GM19463 (cell line): ENCODE measurements at regions not wholly inside any gene's neighbourhood (a gene's known extent, or its start where the extent isn't known, plus 50 kb on each side); places are given as distances from the start of the nearest gene placed in this dataset.
A peak's percentile ranks its signal among the peaks of the same experiment; 100 is the strongest.
"Not testable (repeated sequence)": the region's sequence is repeated elsewhere in the genome, so short reads cannot be mapped to it uniquely, and the experiment has no call there.

ENCODE experiments used
- ATAC-seq: cut with Tn5 transposase; IDR thresholded peaks from one replicate; pipeline ENCODE4 v1.9.1; 2021; ENCODE audit warnings: mild to moderate bottlenecking, moderate library complexity; ENCODE audit not compliant: unreplicated experiment

GRCh38 chr5:87042554-87042953 lies 225.1 kb upstream of the RASA1 start:
- ATAC-seq, result no peak

- ATAC-seq, result no peak
Observed at GRCh38 chr5:87048156-87048555, 219.5 kb upstream of the RASA1 start.

- not testable (repeated sequence) for ATAC-seq
Observed at GRCh38 chr5:87049012-87049411, 218.7 kb upstream of the RASA1 start.

GRCh38 chr5:87051502-87052113 lies 216.1 kb upstream of the RASA1 start:
- no peak for ATAC-seq

GRCh38 chr5:87053146-87053545 lies 214.5 kb upstream of the RASA1 start:
- ATAC-seq, result no peak

GRCh38 chr5:87054821-87055220 lies 212.9 kb upstream of the RASA1 start:
- no peak for ATAC-seq

GRCh38 chr5:87061046-87061445 lies 206.6 kb upstream of the RASA1 start:
- no peak for ATAC-seq

- ATAC-seq, result no peak
Observed at GRCh38 chr5:87069311-87069710, 198.4 kb upstream of the RASA1 start.

GRCh38 chr5:87069974-87070608 lies 197.6 kb upstream of the RASA1 start:
- ATAC-seq, result peak; percentile 56

GRCh38 chr5:87074072-87074471 lies 193.6 kb upstream of the RASA1 start:
- no peak for ATAC-seq

GRCh38 chr5:87074934-87075541 lies 192.6 kb upstream of the RASA1 start:
- peak; percentile 89 for ATAC-seq

- ATAC-seq, result no peak
Observed at GRCh38 chr5:87076411-87076810, 191.3 kb upstream of the RASA1 start.

GRCh38 chr5:87076931-87077330 lies 190.8 kb upstream of the RASA1 start:
- no peak for ATAC-seq

- ATAC-seq, result no peak
Observed at GRCh38 chr5:87079219-87079618, 188.5 kb upstream of the RASA1 start.

GRCh38 chr5:87081016-87081415 lies 186.7 kb upstream of the RASA1 start:
- no peak for ATAC-seq

GRCh38 chr5:87081511-87082372 lies 185.9 kb upstream of the RASA1 start:
- ATAC-seq, result peak; percentile 91

GRCh38 chr5:87094347-87094746 lies 173.3 kb upstream of the RASA1 start:
- ATAC-seq, result peak; percentile 51

GRCh38 chr5:87094833-87095232 lies 172.8 kb upstream of the RASA1 start:
- no peak for ATAC-seq

- ATAC-seq, result no peak
Observed at GRCh38 chr5:87095787-87096186, 171.9 kb upstream of the RASA1 start.

- ATAC-seq, result no peak
Observed at GRCh38 chr5:87097664-87098063, 170.0 kb upstream of the RASA1 start.

- no peak for ATAC-seq
Observed at GRCh38 chr5:87099291-87099839, 168.3 kb upstream of the RASA1 start.
